ENCODE measurements at regions not wholly inside any gene's neighbourhood (a gene's known extent, or its start where the extent isn't known, plus 50 kb on each side); places are given as distances from the start of the nearest gene placed in this dataset.

- no peak for TF ChIP-seq CTCF (IDR thresholded peaks at IDR 0.05)
- TF ChIP-seq POLR2A (IDR thresholded peaks at IDR 0.05), result no peak
Observed at GRCh38 chr13:103615771-103616170, 549.6 kb upstream of the SLC10A2 start.
